GM18907 (cell line): ENCODE measurements at regions not wholly inside any gene's neighbourhood (a gene's known extent, or its start where the extent isn't known, plus 50 kb on each side); places are given as distances from the start of the nearest gene placed in this dataset.

Experiments
- ATAC-seq: cut with Tn5 transposase; IDR thresholded peaks from one replicate; pipeline ENCODE4 v1.9.1; 2021; ENCODE audit warnings: mild to moderate bottlenecking, moderate library complexity; ENCODE audit not compliant: unreplicated experiment

DNA sequence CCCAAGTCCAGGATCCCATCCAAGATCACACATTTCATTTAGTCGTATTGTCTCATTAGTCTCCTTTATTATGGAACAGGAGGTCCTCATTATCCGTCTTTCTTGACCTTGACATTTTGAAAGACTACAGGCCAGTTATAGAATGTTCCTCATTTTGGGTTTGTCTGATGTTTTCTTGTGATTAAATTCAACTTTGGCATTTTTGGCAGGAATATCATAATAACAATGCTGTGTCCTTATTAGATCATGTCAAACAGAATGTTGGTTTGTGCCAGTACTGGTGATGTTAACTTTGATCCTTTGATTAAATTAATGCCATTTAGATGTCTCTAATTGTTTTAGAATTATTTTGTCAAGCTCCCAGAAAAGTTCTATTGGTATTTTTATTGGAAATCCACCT lies 106.5 kb upstream of the FRY start:
- no peak for ATAC-seq

DNA sequence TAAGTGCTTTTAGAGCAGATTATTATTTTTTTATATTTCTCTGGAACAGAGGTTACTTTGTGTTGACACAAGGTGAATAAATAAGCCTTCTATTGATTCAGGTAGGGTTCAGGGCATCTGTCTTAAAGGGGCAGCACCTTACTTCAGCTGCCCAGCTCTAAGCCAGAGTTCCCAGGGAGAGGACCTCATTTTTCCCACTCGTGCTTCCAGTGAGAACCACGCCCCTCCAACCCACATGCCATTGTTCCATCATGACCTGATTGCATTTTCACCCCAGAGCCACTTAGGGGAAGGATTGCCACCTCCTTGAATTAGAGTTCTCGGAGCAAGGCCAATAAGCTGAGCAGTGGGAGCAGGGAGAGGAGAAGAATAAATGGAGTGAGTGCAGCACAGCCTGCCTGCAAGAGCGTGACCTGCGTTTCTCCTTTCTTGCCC lies 104.3 kb upstream of the FRY start:
- no peak for ATAC-seq

DNA sequence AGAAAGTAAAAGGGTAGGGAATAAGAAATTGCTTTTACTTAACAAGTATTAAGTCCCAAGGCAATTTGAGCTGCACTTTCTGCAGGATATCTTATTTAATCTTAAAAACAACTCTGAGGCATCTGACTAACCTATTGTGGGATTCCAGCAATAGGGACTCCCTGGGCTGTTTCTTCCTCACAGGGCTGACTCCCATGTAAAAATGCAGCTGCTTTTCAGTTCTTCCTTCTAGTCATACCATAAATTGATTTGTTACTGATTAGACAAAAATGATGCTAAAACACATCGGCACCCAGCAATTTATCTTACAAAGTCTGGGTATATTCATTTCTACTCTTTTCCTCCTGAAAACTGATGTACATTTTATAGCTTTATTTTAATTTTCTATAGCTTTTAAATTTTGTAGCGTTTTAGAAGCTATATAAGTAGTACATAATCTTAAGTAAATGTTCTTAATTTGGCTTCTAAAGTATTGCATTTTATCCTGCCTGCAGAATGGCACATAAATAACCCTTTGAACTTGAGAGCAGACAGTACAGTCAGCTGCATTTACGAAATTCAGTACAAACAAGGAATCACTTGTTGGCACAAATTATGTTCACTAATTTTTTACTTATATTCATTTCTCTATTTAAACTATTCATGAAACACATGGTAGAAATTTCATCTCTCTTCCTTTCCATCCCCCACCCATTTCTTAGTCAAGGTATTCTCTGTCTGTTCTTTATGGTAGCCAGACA lies 102.4 kb upstream of the FRY start:
- no peak for ATAC-seq

DNA sequence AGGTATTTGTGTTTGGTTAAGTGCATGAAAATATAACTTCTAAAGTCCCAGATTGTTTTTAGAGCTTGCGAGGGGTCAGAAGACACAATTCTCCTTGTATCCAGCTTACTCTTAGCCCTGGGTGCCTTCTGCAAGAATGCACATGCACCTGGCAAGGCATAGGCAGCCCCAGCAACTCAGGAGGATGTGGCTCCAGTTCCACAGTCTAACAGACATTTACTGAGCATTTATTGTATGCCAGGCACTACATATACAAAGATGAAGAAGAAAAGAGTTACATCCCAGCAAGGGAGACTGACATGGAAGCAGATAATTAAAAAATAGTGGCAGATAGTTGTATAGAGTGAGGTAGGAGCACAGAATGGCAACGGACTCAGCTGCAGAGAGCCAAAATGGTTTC lies 101.1 kb upstream of the FRY start:
- ATAC-seq, result peak; percentile 34

DNA sequence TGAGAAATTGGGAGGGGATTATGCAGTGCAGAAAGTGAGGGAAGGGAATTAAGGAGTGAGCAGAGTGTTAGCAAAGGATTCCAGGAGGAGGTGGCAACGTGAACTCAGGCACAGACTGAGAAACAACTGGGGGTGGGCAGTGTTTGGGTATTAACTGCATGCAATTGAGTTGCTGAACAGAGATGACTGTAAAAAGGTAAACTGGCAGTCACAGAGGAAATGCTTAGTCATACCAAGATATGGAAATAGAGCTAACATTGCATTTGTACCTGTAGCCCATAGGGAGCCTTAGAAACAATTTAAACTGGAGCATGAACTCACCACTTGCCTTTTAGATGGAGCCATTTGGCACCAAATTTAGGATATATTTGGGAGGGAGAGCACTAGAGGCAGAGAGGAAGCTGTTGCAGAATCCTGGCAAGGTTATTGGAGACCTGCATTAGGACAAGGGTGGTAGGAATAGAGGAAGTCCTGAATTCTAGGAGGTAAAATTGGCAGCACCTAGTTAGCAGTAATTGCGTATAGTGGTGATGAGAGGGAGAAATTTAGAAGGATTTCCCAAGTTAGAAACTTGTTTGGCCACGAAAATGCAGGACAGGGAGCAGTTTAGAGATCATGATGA lies 100.6 kb upstream of the FRY start:
- ATAC-seq, result peak; percentile 100

DNA sequence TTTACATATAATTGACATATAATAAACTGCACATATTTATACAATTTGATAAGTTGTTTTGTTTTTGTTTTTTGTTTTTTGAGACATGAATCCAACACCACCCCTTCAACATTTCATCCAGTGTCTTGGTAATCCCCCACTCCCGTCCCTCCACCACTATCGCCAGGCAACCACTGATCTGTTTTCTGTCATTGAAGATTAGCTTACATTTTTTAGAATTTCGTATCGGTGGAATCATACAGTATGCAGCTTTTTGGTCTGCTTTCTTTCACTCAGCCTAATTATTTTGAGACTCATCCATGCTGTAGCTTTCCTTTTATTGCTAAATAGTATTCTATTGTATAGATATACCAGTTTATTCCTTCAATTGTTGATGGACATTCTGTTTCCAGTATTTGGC lies 94.1 kb upstream of the FRY start:
- no peak for ATAC-seq

DNA sequence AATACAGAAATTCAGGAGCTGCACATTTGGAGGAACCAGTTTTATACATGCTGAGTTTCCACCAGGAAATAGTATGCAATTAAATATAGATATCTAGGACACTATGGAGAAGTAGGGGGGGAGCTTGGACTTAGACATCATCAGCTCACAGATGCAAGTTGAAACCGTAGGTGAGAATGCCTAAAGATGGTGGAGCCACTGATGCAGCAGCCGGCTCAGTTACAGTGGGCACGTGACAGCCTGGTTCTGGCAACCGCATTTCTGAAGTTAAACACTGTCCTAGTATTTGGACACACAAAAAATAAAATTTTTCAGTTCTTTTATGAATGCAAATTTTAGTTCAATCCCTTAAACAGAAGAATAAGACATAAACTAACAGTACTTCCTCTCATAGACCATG lies 91.5 kb upstream of the FRY start:
- no peak for ATAC-seq

DNA sequence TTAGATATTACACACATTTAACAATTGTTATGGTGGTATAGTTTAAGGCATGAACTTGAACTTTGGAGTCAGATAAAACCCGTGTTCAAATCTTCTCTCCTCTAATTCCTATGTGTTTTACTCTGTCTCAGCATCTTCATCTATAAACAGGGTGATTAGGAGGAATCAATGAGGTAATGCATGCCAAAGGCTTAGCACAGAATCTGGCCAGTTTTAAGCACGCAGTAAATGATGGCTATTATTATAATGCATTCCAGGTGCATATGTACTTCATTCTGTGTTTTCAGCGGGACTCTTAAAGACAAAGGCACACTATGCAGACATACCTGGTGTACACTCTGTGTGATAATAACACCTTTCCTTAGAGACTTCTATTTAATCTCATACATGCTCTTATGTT lies 88.0 kb upstream of the FRY start:
- ATAC-seq, result no peak

DNA sequence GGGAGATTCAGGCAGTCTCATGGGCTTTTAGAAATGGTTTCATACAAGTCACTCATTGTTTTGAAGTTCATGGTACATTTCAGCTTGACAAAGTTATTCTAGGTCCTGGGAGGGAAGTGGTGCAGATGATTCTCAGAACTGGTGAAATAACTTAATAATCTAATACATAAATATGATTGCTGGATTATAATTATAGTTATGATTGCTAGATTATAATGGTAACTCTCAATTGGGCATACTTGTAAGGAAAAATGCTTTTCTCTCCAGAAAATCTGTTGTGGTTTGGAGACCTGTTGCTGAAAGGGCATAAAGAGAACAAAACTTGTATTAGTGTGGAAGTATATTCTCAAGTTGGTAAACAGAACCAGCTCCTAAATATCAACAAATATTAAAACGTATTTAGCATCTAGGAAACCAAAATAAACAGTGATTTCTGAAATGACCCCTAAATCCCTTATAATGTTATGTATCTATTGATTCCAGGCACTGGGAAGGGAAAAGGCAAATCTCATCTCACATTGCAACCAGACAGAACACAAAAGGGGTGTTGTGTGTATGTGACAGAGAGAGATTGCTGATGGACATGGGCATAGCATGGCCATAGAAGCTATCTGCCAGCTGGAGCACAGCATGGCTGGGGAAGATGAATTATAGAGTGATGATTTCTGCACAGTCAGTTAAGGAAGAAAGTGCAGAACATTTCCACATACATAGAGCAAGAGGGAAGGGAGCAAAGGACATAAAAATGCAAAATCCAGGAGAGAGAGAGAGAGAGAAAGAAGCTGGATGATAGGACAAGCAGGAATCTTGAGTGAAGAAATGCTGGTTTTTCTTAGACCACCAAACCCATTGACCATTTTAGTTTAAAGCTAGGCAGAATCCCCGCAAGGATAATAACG lies 87.1 kb upstream of the FRY start:
- ATAC-seq, result no peak

DNA sequence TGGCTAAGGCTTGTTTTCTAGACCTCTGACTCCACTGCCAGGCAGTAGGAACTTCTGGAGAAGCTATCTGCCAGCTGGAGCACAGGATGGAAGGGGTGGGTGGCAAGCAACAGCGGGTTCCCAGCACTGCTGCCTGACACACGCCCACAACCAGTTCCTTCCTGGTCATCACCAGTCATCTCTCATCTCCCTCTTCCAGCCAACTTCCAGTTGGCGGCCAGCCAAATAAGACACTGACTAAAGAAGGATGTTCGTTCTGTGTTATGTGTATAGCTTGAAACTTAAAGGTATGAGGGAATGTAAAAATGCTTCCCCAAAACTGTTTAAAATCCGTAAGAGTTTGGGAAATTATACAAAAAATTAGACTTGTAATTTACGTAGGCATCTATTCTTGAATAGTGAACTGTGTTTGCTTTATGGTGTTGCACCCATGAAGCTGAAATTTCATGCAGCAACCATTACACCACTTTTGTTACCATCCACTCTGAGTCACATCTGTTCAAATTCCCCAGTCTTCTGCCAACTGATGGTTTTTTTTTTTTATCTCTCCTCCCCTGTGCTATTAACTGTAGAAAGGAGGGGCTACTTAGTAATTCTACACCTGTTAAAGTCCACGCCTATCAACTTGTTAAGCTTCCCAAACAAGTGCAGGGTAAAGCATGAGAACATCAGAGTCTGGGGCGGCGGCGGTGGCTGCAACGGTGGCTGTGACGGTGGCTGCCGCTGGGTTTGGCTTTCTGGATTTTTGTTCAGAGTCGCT lies 86.2 kb upstream of the FRY start:
- no peak for ATAC-seq

DNA sequence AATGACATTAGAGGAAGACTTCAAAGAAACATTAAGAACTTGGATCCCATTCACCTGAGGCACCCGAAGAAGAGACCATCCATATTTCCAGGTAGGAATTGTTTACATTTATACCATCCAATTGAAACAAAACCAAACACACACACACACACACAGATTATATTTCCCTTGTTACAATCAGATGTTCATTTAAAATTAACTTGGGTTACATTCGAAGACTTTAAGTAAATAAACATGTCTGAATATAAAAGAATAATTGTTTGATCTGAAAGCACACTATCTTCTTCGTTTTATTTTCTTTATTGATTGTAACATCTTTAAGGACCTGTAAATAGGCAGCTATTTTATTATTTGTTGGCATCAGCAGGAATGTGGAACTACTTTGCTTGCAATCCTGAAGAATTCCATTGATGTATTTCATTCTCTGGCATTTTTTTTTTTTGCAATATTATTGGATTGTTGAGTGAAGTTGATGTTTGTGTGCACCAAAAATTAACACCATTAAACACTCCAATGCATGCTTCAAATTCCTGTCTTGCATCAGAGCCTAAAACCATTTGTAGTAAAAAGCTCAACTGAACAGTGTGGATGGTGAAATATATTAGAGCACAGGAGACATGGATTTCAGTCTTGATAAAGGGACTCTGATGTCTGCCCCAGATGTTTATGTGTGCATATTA lies 85.3 kb upstream of the FRY start:
- ATAC-seq, result no peak

DNA sequence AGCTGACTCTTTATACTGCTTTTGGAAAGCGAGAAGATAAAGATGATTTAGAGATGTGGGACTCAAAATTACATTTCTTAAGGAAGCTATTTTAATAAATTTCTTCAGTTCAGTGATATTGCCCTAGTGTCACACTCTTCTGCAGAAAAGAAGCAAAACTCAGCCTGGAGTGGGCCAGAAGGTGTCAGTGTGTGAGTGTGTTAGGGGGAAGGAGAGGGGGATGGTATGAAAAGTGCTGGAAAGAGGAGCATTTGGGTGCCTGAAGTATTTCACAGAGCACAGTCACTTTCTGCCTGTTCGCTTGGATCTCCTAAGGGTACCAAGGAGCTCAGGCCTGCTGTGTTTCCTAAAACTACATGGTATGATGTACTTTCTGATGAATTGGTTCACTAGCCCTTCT lies 84.5 kb upstream of the FRY start:
- ATAC-seq, result no peak

DNA sequence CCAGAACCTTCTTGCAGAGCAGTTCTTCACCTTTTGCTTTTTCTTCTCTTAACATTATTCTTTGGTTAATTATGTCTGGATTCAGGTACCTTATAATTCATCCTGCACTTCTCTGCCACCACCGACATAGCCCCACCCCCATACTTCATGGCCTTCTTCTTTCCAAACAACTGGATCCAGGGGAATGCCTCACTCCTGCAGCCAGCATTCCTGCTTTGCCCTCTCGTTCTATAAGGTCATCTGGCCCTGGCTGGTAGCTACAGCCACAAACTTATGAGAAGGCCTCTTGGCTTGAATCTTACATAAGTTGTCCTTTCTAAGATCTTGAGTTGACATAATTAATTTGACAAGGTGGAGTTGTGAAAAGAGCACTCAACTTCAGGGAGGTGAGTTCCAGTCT lies 84.1 kb upstream of the FRY start:
- no peak for ATAC-seq

DNA sequence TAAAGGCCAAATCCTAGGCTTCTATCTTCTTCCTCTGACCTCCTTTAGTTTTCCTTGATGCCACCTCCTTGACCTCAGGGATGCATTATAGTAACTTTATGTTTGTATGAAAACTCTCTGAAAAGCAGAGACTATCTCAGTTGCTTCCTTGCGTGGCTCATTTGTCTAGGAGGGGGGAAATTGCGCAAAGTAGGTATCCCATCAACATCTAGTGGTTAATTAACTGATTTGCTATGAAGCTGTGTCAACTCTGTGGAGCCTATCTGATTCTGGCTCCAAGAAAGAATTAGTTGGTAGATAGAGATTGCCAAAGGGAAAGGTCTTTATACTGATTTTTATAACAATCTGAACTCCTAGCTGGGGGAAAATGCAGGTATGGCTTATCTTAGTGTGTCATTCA lies 82.1 kb upstream of the FRY start:
- ATAC-seq, result no peak

DNA sequence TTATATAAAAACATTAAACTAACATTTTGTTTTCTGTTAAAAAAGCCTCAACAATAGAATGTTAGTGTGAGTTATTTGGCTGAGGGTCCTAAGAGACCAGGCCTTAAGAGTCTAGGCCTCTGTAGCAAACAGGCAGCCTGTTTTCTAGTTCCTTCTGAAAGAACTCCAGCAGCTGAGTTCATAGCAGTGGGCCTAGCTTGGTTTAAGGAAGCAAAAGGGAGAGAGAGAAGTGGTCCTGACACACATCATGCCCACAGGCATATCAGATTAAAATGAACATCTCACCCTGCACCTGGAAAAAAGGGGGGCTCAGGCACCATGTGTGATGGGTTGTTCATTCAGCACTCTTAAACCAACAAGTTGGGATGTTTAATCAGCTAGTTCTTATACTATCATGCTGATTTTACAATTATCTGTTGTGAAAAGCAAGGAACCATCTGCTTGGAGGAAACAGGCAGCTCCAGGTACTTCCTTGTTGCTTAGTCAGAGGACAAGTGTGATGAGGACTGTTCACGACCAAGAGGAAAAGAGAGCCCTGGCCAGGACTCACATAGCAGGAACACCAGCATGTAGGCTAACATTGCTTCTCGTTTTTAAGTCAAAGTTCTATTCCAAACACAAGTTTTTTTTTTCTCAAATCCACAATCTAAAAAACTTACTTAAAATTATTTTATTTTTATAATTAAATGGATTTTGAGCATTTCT lies 81.3 kb upstream of the FRY start:
- ATAC-seq, result no peak

DNA sequence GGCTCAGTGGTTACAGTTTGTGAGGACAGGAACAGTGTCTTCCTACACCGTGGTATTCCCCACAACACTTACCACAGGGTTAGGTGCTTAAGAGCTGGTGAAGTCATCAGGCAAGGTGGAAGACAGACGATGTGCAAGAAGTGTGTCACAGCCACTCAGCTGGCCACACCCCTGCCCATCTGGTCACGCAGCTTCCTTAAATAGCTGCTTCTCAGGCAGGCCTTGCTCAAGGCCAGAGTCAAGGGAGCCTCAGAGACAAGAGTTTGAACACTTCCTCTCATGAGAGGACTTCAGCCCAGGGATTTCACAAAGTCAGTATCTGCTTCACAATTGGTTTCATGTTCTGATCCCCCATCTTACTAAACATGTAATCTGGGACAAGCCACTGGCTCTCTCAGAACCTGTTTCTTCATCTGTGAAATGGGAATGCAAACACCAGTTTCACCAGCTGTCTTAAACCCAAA lies 80.3 kb upstream of the FRY start:
- peak; percentile 97 for ATAC-seq

DNA sequence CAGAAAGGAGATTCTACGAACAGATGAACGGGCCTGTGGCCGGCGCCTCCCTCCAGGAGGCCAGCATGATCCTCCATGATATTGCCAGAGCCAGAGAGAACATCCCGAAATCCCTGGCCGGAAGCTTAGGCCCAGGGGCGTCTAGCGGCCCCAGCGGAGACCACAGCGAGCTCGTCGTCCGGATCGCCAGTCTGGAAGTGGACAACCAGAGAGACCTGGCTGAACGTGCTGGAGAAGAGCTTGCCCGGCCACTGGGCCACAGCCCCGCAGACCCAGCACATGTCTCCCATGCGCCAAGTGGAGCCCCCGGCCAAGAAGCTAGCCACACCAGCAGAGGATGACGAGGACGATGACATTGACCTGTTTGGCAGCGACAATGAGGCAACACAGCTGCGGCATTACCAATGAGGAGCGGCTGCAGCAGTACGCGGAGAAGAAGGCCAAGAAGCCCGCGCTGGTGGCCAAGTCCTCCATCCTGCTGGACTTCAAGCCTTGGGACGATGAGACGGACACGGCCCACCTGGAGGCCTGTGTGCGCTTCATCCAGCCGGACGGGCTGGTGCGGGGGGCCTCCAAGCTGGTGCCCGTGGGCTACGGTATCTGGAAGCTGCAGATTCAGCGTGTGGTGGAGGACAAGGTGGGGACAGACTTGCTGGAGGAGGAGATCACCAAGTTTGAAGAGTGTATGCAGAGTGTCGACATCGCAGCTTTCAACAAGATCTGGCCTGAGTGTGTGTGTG lies 78.8 kb upstream of the FRY start:
- no peak for ATAC-seq

DNA sequence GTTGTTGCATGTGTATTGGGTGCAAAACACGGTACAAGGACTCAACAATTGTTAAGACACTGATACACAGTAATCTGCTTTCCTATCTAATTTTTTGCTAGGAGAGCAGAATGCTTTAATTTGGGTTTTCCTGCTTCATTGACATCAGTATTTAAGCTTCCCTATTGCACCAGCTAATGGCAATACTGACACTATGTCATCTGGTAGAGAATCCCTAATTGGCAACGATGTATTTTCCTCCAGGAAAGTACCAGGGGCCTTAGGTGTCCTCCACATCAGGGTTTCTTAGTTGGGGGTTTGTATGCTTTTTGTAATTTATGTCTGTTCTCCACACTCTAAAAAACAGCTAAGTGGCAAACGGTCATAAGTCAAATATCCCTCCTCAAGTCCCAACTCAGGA lies 76.5 kb upstream of the FRY start:
- no peak for ATAC-seq

DNA sequence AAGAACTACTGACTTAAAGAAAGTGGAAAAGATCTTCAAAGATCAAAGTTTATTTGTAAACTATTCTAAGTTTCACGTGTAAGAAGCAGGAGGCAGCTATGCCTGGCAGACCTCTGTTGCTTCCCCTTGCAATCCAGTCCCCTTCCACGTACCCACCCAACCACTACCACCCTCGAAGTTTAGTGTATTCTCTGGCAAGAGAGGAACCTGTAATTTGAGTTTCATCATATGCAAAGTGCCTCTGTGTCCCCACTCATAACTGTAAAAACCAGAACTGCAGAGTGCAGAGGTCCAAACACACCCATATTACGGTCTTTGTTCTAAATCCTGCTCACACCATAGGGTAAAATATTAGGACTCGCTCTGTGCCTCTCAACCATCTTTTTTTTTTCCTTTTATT lies 75.8 kb upstream of the FRY start:
- no peak for ATAC-seq
